NCI-H510A treated with DMSO at 0.1 percent for 48 hours (cell line): ENCODE measurements at regions not wholly inside any gene's neighbourhood (a gene's known extent, or its start where the extent isn't known, plus 50 kb on each side); places are given as distances from the start of the nearest gene placed in this dataset.

Source experiments
- DNase-seq: peaks from one replicate; lab custom pipeline; 2025; lab: John Stamatoyannopoulos, UW

DNA sequence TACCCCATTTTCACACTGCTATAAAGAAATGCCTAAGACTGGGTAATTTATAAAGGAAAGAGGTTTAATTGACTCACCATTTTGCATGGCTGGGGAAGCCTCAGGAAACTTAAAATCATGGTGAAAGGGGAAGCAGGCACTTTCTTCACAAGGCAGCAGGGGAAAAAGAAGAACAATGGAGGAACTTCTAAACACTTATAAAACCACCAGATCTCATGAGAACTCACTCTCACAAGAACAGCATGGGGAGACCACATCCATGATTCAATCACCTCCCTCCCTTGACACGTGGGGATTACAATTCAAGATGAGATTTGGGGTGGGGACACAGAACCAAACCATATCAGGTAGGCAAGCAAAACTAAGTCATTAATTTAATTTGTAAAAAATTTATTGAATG lies 343.2 kb downstream of the FRK start:
- DNase-seq = no peak

DNA sequence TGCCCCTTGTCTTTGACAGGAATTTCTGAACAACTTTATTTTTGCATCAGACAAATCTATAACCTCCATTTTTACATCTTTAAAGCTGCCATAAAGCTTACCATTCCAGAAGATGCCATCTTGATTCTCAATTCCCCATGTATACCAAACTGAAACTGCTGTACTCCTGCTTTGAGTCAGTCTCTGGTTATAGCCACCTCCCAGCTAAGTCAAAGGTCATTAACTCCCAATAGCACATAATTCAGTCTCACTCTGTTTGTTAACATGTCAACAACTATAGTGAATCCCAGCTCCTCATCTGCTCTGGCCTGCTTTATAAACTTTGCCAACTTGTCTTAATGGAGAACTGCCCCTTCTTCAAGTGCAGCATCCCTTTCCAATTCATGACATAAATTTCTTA lies 343.6 kb downstream of the FRK start:
- no peak for DNase-seq

DNA sequence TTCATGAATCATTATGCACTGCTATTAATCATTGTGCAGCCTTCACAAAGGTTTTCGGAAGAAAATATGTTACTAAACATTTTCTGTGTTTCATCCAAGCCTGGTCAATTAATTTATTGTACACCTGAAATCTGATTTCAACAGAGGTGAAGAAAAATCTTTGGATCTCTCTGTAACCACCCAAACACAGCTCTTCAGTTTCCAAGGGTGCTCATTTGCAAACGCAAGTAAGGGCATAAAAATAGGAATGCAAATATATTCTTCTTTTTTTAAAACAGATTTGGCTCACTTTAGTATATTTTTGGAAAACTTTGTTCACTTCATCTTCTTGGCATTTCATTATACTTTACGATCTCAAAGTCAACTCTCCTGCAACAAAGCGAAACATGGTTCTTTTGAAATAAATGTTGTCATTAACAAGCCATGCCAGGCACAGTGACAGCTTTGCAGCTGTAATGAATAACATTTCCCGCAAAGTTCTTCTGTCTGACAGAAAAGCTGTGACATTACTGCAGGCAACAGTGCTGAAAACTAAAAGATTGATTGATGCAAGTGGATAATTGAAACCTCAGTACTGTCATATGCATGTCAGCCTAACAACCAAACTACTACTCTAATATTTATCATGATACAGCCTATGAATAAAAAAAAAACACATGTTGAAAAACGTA lies 348.3 kb downstream of the FRK start:
- no peak for DNase-seq

DNA sequence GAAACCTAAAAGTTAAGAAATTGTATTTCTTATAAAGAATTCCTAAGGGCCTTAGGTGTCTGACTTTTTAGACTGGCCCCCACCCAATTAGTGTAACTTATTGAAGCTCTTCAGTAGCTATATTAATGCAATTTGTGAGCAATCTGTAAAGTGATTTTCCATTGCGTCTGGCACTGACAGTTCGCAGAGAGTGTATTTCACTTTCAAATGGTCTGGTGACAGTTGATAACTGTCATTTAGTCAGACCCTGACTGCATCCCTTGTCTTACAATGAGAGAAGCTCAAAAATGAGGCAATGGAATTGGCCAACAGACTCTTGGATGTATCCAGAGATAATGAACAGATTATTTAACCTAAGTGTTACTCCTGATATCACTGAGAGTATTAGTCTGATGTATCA lies 351.8 kb downstream of the FRK start:
- DNase-seq = no peak

DNA sequence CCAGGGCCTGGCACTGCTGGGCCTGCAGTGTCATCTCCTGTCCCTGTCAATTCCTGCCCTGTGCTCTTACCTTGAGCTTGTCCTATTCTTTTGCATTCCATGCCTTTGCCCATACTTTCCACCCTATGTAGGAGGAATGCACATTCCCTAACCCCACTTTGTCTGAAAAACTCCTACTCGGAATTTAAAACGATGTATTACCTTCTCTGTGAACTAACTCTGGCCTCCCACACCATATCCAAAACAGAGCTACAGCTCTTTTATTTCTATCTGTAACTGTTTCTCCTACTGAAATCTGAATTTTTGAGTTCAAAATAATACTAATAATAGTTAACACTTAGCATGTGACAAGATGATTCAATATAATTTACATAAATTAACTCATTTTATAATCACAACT lies 353.7 kb downstream of the FRK start:
- no peak for DNase-seq

DNA sequence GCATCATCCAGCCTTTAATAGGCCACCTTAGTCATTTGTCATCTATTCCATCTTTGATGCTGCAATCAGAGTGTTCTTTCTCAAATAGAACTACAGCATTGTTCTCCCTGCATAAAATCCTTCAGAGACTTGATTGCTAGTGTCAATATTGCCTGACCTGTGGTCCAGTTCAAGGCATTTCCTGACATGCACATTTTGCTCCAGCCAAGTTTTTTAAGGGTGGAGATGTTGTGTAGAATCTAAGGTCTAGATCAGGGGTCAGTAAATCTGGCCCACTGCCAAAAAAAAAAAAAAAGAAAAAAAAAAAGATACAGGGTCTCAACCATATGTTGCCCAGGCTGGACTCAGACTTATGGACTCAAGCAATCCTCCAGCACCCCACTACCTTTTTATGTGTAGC lies 354.4 kb downstream of the FRK start:
- no peak for DNase-seq

DNA sequence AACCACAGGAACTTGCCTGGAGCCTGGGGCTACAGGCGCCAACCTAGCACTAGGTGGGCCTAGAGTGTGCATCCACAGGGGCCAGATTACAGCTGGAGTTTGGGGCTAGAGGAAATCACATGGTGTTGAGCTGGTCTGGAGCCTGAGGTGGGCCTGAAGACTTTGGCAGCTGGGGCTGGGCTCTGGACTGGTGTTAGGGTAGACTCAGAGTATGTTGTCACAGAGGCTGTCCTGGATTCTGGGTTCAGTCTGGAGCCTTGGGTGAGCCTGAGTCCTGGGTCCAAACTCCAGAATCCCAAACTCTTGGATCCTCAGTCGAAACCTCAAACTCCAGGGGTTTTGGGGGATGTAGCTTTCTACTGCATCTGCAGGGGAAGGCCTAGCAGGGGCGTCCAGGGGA lies 356.7 kb downstream of the FRK start:
- DNase-seq = no peak

DNA sequence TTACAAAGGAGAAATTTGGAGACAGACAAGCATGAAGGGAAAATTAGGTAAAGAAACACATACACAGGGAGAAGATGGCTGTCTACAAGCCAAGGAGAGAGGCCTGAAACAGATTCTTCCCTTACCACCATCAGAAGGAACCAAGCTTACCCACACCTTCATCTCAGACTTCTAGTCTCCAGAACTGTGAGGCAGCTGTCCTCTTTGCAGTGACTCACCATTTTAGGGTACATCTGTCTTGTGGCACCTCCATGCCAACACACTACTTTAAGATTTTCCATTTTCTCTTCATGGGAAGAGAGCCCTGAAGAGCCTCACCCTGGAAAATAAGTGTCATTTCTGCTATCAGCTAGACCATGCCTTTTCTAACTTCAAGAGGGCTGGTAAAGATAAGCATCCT lies 369.3 kb downstream of the FRK start:
- DNase-seq = no peak

DNA sequence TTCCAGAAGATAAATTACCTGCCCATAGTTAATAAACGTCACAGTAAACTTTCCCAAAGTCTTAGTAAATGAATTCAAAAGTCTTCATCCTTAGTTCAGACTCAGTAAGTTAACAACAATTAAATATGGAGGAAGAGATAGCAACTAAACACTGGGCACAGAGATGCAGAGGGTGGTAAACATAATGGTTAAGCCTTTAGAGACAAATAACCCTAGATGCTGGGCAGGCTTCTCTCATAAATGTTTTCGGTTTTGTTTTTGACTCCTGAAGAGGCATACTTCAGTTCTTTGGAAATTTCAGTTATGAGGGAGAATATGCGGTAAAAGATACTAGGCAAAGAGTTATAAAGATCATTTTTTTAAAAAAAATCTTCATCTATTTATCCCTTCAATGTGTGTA lies 369.8 kb downstream of the FRK start:
- no peak for DNase-seq

DNA sequence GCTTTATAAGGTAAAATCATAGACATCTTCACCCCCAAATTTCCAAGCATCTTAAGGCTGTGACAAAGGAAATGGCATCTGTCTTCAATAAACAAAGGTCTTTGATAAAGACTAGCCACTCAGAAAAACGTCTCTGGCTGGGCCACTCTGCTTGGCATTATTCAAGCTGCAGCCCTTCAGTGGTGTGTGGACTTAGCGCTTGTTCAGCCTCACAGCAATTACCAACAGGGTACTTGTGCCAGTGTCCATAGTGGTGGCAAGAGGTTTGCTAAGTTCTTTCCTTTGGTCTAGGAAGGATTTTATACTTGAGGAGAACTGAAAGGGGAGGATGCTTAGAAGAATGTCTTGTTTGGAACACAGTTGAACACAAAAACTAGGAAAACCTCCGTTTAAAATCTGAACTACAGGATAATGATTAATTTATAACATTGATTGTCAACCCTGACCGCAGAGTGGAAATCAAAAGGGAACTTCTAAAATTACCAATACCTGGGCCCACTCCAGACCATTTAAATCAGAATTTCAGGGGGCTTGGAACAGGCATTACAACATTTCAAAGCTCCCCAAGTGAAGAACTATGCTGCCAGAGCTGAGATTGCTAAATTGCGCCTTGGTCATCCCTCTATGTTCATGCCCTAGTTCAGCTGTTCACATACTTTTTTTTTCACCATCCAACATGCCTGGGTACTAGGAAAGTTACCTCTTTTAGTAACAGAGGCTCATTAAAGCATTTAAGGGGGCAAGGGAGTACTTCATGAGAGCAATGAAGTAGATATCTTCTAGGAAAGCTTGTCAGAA lies 378.5 kb downstream of the FRK start:
- DNase-seq = no peak

DNA sequence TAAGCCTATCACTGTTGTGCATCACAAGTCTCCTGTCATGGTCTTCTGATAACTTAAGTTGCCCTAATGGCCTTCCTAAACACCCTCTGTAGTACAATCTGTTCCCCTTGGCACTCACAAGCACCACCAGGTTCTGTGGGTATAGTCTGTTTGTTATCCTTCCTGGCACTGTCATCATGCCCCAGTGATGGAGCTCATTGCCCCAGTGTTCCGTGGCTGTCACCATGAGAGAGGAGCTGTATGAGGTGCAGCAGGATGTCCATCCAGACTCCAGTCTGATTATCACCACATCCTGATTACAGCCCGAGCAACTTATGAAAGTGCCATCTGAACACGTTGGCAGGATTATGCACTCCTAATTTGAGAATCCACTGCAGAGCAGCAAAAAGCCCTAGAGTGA lies 380.1 kb downstream of the FRK start:
- DNase-seq = no peak

DNA sequence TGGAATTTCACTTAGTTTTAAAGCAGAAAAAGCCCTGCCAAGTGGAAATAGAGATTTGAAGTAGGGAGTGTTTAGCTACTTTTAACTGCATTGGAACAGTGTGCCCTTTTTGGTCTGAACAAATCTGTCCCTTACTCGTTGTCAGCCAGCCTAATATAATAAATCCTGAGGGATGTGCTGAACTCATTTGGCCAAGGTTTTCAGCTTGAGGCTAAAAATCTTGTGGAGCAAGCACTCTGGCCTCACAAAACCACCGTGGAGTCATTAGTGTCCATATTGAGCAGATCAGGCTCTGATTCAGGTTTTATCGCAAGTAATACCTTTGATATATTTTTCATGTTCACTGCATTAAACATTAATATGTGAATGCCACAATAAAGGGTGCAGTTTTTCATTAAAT lies 383.5 kb downstream of the FRK start:
- no peak for DNase-seq

DNA sequence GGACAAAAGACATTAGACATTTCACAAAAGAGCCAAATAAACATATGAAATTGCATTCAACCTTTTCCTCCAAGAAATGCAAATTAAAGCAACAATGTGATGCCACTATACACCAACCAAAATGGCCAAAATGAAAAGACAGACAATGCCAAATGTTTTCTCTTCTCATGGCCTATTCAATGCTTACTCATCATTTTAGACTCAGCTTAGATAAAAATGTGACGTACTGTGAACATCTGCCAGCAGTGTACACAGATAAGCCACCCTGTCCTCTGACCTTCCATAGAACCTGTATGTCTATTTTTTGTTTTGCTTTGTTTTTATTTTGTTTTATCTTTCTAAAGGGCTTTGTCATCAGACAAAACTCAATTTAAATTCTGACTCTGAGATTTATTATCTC lies 385.2 kb downstream of the FRK start:
- DNase-seq = no peak

DNA sequence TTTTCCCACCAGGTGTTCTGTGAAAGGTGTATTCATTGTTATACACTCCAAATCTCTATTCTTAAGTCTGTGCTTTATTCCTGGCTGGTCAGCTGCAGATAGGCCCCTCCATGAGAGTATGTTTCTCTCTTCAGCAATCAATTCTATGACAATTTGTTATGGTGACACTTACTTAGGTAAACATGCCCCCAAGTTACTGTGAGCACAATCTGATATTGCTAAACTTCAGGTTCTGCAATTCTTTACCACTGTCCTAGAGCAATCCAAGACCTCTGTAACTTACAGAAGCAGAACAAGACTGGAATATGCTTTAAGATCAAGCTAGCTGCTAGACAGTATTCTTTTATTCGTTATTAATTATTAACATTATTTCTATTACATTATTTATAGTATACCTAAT lies 391.9 kb downstream of the FRK start:
- DNase-seq = no peak

DNA sequence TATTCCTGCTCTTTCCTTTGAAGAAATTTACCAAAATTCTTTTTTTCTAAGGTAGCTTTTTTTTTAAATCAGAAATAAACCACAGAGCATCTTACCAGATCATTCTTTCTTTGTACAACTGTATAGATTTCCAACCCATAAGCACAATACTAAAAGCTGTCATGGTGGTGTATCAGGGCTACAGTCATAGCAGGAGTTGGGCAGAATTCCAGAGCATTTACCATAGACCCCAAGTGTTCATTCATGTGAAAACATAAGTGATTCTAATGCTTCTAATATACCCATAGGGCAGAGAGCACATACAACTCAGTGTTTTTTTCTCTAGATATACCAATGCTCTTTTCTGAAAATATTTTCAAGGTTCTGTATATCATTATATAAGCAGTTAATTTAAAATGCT lies 392.5 kb downstream of the FRK start:
- DNase-seq = no peak

DNA sequence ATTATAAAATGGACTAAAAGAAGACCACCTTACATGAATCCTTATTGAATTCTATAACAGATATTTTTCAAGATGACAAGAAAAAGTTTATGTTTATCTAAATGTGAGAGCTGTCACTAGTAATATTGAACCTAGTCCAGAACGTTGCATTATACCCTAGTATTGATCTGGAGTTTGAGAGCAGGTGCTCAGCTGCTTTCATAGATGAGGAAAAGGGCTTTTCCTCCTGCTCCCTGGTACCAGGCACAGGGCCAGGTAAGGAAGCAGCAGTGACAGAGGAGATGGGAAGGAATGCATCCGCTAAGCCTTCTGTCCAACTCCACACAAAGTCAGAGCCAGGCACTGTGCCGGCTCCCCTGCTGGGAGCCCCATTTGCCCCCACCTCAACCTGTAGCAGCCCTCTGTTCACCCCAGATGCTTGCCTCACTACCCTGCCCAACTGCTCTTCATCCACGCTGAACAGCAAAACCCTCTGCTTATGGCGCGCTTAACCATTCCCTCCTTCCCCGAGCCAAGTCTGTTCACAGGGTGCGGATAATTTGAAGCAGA lies 393.1 kb downstream of the FRK start:
- DNase-seq = no peak

DNA sequence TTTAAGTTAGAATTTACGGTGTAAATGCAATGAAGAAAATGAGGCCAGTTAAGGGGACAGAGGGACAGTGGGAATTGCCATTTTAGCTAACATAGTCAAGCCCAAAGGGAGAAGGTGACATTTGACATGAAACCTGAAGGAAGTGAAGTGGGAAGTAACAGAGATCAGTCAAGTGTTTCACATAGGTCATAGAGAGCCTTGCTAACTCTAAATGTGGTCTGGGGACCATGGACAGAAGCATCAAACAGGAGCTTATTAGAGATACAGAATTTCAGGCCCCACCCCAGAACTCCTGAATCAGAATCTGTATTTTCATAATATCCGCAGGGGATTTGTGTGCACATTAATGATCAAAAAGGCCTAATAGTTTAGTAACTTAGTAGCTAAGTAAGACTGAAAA lies 393.7 kb downstream of the FRK start:
- no peak for DNase-seq

DNA sequence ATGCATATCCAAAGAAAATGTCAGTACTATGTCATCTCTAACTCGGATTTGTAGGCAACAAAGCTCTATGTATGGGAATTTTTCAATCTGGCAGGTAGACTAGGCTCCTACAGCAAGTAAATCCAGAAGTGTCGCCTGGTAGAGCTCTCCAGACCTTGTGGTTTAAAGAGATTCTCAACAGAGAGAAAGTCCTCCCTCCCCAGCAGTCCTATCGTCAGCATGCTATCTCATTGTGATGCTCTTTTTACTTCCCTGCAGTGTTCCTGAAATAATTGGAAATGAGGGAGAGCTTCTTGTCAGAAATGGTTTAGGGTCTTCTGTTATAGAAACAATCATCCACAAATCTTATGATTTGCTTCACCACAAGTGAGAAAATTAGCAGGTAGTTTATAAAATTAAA lies 395.4 kb downstream of the FRK start:
- no peak for DNase-seq

DNA sequence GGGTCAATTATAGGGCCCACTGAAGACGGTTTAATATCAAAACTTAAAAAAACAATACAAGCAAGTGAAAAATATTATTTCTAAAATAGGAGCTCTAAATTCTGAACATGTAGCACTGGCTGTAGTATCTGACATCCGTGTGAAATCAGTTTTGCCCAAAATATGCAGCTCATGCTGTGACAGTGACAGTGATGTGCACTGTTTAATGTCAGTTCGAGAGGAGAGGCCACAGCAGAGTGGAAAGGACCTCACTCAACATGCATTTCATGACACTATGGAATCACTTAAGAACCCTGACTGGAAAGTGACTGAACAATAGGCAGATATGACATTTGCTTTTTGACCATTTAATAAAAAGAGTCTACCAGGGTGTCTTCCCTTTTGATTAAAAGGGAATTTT lies 397.0 kb downstream of the FRK start:
- DNase-seq = no peak

DNA sequence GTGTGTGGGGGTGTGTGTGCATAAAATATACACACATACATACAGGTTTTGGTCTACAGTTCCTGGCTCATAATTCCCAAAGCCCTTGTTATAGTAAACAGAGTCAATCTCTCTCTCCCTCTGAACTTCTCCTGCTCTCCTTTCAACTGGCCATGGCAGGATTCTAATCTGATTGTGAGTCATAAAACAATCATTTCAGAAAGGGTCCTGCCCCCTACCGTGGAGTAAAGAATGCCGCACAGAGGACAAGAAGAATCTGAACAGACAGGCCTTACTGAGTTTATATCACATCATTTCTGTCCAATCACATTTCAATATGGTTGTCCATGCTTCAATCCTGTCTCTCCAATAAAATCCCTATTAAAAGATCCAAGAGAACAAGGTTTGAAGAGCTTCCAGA lies 416.9 kb downstream of the FRK start:
- DNase-seq = no peak

DNA sequence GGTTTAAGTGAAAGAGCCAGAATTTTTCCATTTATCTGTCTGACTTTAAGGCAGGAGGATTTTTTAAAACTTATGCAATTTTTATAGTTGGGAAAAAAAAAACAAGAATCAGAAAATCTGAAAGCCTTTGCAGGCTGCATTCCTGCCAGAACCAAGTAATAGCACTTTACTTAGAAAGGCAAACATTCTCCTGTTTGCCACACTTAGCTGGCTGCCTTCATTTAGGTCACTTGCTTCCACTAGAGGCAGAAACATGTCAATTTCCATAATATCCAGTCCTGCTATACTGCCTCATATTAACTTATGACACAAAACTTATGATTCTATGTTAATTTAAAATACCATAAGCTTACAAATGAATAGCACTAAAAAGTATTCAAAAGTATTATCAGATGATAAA lies 425.8 kb downstream of the FRK start:
- no peak for DNase-seq

DNA sequence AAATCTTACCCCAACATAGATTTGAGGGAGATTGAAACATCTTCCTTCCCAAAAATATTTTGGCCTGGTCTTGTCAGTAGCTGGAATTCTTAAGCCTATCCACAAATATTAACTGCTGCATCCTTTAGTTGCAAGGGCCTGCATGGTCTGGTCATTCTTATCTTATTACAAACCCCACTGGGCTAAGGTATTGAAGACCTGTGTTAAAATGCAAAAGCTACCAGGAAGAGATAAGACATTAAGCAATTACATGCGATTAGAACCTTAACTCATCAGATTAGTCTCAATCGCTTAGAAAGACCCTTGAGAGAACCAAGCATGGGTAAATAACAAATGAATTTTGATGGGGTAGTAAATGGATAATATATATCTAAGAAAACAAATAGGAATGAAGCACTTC lies 426.6 kb downstream of the FRK start:
- DNase-seq = no peak

DNA sequence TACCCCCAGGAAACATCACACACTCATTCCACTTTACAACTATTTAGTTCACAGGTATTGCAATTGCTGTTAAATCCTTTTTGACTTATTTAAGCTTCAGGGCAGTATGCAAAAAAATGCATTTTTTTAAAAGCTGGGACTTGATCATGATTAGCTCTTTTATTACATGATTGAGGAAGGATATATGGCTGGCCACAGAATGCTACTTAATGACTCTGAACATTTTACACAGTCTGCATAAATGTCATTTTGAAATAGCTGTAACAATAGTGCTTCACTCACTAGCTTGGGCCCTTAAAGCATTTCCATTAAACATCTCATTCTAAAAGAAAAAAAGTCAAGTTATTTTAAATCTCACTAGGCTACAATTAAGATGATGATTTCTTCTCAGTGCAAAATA lies 429.7 kb downstream of the FRK start:
- DNase-seq = no peak
